ENCODE measurements at regions not wholly inside any gene's neighbourhood (a gene's known extent, or its start where the extent isn't known, plus 50 kb on each side); places are given as distances from the start of the nearest gene placed in this dataset.

DNA sequence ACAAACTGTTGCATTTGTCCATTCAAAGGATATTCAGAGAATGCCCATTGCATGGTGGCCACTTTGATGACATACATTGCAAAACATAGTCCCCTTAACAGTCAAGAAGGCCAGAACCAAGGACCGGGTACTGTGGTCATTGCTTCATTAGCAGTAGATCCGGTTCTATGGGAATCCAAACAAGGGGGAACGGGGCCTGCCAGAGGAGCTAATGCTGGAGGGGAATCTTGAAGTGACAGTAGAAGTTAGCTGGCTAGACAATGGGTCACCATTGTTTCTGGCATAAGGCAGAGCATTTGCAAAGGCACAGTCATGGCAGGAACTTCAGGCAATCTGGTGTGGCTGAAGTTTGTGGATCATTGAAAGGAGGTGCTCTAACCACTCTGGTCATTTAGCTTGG is 279.7 kb downstream of the SS18 start:
- TF ChIP-seq, protein P1, sequence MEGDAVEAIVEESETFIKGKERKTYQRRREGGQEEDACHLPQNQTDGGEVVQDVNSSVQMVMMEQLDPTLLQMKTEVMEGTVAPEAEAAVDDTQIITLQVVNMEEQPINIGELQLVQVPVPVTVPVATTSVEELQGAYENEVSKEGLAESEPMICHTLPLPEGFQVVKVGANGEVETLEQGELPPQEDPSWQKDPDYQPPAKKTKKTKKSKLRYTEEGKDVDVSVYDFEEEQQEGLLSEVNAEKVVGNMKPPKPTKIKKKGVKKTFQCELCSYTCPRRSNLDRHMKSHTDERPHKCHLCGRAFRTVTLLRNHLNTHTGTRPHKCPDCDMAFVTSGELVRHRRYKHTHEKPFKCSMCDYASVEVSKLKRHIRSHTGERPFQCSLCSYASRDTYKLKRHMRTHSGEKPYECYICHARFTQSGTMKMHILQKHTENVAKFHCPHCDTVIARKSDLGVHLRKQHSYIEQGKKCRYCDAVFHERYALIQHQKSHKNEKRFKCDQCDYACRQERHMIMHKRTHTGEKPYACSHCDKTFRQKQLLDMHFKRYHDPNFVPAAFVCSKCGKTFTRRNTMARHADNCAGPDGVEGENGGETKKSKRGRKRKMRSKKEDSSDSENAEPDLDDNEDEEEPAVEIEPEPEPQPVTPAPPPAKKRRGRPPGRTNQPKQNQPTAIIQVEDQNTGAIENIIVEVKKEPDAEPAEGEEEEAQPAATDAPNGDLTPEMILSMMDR (optimal IDR thresholded peaks at IDR 0.05 in 1 of 3, IDR thresholded peaks at IDR 0.05 in 1 of 3, conservative IDR thresholded peaks at IDR 0.05 in 1 of 3; ENCODE audit: extremely low read depth in 1 of 3, insufficient read depth in 2 of 3, low read length in 3 of 3): no peak
- TF ChIP-seq EZH2 (IDR thresholded peaks at IDR 0.05; ENCODE audit: low read length): no peak

Data from keratinocyte (primary cell).